G401 (cell line): ENCODE measurements at regions not wholly inside any gene's neighbourhood (a gene's known extent, or its start where the extent isn't known, plus 50 kb on each side); places are given as distances from the start of the nearest gene placed in this dataset.

ENCODE experiments used
- DNase-seq: peaks from one replicate; pipeline ENCODE4 v3.0.0-alpha.2; 2015; ENCODE audit warnings: low spot score
- in situ Hi-C: cut with HindIII; loops from 2 replicates; pipeline ENCODE4 v1.10.0; 2016; ENCODE audit warnings: low sequenced_read_pairs, mixed read lengths

GRCh38 chr9:81741103-81741502 lies 51.8 kb upstream of the TLE1 start:
- in situ Hi-C loops = no loop called here
- no peak for DNase-seq

- in situ Hi-C loops = no loop called here
- DNase-seq = no peak
Measured at GRCh38 chr9:81748091-81748490, 58.7 kb upstream of the TLE1 start.

GRCh38 chr9:81753436-81753835 lies 64.1 kb upstream of the TLE1 start:
- DNase-seq = no peak
- in situ Hi-C loops = no loop called here

- DNase-seq = no peak
- in situ Hi-C loops = no loop called here
Measured at GRCh38 chr9:81754245-81754644, 64.9 kb upstream of the TLE1 start.

- in situ Hi-C loops = no loop called here
- no peak for DNase-seq
Measured at GRCh38 chr9:81755721-81756120, 66.4 kb upstream of the TLE1 start.

- in situ Hi-C loops = no loop called here
- no peak for DNase-seq
Measured at GRCh38 chr9:81756561-81756960, 67.2 kb upstream of the TLE1 start.

GRCh38 chr9:81758123-81758797 lies 68.9 kb upstream of the TLE1 start:
- in situ Hi-C loops = no loop called here
- DNase-seq = no peak

GRCh38 chr9:81759680-81760215 lies 70.4 kb upstream of the TLE1 start:
- DNase-seq = no peak
- in situ Hi-C loops = no loop called here

GRCh38 chr9:81767921-81768320 lies 78.6 kb upstream of the TLE1 start:
- no peak for DNase-seq
- in situ Hi-C loops = no loop called here

GRCh38 chr9:81771571-81771970 lies 82.2 kb upstream of the TLE1 start:
- in situ Hi-C loops = no loop called here
- no peak for DNase-seq

GRCh38 chr9:81772144-81772543 lies 82.8 kb upstream of the TLE1 start:
- in situ Hi-C loops = no loop called here
- DNase-seq = no peak

- DNase-seq = no peak
- in situ Hi-C loops = no loop called here
Measured at GRCh38 chr9:81776390-81776789, 87.0 kb upstream of the TLE1 start.

GRCh38 chr9:81776834-81777233 lies 87.5 kb upstream of the TLE1 start:
- in situ Hi-C loops = no loop called here
- no peak for DNase-seq

- in situ Hi-C loops = no loop called here
- DNase-seq = peak; percentile 14
Measured at GRCh38 chr9:81777482-81777881, 88.1 kb upstream of the TLE1 start.

GRCh38 chr9:81782313-81782995 lies 93.1 kb upstream of the TLE1 start:
- in situ Hi-C loops = no loop called here
- DNase-seq = no peak

GRCh38 chr9:81787747-81788632 lies 98.6 kb upstream of the TLE1 start:
- in situ Hi-C loops = no loop called here
- DNase-seq = no peak

GRCh38 chr9:81789721-81790120 lies 100.4 kb upstream of the TLE1 start:
- no peak for DNase-seq
- in situ Hi-C loops = no loop called here

- DNase-seq = no peak
- in situ Hi-C loops = no loop called here
Measured at GRCh38 chr9:81790166-81790565, 100.8 kb upstream of the TLE1 start.

- no peak for DNase-seq
- in situ Hi-C loops = no loop called here
Measured at GRCh38 chr9:81791076-81791475, 101.7 kb upstream of the TLE1 start.

GRCh38 chr9:81798606-81799005 lies 109.3 kb upstream of the TLE1 start:
- in situ Hi-C loops = no loop called here
- DNase-seq = no peak
